GM18867 (cell line): ENCODE measurements at regions not wholly inside any gene's neighbourhood (a gene's known extent, or its start where the extent isn't known, plus 50 kb on each side); places are given as distances from the start of the nearest gene placed in this dataset.
"Not testable (repeated sequence)": the region's sequence is repeated elsewhere in the genome, so short reads cannot be mapped to it uniquely, and the experiment has no call there.

ENCODE experiments used
- ATAC-seq: cut with Tn5 transposase; IDR thresholded peaks from one replicate; pipeline ENCODE4 v1.9.1; 2021; ENCODE audit warnings: mild to moderate bottlenecking, moderate library complexity; ENCODE audit not compliant: unreplicated experiment

DNA sequence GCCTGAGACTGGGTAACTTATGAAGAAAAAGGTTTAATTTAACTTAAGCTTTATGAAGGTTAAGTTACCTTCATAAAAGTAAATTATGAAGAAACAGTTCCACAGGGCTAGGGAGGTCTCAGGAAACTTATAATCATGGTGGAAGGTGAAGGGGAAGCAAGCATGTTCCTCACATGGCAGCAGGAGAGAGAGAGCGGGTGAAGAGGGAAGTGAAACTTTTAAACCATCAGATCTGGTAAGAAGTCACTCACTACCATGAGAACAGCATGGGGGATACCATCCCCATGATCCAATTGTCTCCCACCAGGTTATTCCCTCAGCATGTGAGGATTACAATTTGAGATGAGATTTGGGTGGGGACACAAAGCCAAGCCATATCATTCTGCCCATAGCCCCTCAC lies 944.7 kb upstream of the NDST4 start:
- no peak for ATAC-seq

- ATAC-seq, result no peak
Measured at GRCh38 chr4:116055857-116056827, 942.7 kb upstream of the NDST4 start.

GRCh38 chr4:116027311-116027710 lies 913.9 kb upstream of the NDST4 start:
- no peak for ATAC-seq

DNA sequence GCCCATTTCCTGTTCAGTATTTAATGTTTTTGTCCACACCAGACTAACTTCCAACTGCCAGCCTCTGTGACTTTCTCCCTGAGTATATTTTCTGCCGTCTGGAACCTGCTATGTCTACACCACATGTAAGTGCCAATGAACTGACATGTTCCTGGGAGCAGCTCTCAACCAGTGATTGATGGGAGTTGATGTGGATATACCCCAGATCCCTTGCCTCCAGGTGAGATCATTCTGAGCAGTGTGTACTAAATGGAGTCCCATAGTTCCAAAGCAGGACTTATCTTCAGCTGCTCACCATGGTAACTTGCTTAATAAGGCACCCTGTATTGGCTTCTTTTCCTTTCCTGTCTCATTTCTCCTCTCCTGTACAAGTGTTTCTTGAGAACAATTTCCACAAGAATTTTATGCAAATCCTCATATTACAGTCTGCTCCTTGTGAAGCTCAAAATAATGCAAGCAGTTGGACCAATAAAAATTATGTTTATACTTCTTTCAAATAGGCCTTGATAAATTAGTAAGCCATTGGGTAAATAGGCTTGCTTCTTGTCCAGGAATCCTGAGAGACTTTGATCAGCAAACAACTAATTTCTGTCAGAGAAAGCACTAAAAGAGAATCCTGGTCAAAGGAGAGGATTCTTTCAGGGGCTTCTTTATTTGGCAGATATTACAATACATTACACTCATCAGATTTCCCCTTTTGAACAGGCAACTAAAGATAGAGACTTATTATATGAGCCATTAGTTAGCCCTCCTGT lies 911.7 kb upstream of the NDST4 start:
- no peak for ATAC-seq

DNA sequence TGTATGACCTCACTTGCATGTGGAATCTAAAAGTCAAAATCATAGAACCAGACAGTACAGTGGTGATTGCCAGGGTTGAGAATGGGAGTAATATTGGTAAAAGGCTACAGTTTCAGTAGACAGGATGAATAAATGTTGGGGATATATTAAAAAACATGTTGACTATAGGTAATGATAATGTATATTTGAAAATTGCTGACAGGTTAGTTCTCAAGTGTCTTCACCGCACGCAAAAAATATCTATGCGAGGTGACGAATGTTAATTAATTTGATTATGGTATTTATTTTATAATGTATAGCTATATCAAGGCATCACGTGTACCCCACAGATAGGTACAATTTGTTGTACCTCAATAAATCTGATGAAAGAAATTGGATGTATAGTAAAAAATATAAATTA lies 909.6 kb upstream of the NDST4 start:
- ATAC-seq, result no peak

DNA sequence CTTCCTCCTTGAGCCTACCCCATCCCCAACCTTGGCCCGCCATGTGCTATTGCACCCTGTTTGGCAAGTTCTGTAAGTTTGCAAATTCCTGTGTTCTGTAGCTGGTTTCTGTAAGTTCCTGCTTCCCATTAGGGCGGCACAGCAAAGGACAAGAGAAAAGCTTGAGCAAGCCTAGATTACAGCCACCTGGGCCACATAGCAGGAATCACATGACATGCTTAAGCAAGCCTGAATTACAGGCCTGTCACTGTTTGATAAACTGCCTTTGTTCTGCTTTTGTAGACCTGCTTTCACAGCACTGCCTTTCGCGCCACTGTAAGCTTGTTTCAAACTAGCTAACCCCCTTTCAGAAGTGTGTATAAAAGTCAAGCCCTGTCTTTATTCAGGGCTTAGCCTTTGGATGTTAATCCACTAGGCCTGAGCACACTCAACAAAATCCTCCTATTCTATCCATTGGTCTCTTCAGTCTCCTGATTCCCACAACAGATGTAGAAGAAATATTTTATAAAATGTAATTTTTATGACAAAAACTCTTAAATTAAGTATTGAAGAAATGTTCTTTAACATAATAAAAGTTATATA lies 906.8 kb upstream of the NDST4 start:
- no peak for ATAC-seq

DNA sequence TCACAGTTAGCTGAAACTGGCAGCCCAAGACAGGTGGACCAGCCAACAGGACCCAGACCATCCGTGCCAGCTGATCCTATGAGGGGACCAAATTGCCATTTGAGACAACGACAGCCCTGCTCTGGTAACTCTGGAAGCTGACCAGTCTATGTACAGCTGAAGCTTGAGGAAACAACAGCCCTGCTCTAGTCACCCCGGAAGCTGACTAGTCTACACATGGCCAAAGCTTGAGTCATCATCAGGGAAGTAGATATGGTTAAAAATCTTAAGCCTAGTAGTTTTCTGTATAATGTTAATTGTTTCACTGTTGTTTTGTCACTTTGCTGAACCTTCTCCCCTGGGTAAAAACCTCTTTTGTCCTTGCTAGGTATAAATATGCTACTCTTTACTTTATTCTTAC lies 905.4 kb upstream of the NDST4 start:
- no peak for ATAC-seq

DNA sequence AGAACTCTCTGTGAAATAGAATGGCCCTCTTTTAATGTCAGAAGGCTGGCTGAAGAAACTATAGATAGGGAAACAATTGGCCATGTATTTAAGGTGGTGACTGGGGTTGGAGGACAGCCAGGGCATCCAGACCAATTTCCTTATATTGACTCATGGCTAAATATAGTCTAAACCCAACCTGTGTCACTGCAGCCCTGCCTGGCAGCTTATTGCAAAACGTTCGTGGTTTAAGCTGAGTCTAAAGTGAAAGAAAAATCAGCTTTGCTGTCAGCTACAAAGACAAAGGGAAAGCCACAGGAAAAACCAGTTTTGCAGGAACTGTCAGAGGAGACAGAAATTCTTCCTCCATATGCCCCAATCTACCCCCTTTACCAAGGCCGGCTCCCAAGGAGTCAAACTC lies 902.8 kb upstream of the NDST4 start:
- ATAC-seq, result no peak

GRCh38 chr4:116015549-116015948 lies 902.1 kb upstream of the NDST4 start:
- ATAC-seq, result no peak

- no peak for ATAC-seq
Measured at GRCh38 chr4:116015062-116015461, 901.6 kb upstream of the NDST4 start.

- no peak for ATAC-seq
Measured at GRCh38 chr4:116010923-116011322, 897.5 kb upstream of the NDST4 start.

- ATAC-seq, result no peak
Measured at GRCh38 chr4:116005806-116006088, 892.3 kb upstream of the NDST4 start.

DNA sequence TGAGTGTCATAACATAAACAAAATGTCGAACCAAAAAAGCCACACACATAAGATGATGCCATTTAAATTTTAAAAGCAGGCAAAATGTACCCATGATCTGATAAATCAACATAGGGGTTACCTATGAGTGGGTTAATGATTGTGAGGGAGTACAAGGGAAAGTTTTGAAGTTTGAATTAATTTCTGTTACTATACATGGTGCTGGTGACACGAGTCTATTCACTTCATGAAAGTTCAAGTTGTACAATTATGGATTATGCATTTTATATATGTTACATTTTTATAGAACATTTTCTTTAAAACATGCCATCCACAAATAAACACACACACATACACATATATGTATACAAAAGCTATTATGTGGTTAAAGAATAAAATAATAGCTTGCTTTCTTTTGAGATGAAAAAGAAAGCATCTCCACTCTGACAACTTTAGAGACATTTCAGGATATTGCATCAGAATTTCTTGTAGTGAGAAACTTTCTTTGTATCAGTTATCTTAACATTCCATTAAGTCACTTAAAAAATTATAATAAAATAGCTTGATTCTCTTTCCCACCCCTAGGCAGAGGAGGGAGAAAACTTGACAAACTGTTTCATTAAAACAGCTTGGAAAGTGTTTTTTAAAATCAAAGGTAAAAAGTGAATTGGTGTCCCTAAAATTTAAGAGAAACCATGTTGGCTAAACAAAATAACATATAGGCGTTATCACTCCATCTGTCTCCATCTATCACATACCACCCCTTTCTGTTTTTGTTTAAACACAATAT lies 891.8 kb upstream of the NDST4 start:
- no peak for ATAC-seq

DNA sequence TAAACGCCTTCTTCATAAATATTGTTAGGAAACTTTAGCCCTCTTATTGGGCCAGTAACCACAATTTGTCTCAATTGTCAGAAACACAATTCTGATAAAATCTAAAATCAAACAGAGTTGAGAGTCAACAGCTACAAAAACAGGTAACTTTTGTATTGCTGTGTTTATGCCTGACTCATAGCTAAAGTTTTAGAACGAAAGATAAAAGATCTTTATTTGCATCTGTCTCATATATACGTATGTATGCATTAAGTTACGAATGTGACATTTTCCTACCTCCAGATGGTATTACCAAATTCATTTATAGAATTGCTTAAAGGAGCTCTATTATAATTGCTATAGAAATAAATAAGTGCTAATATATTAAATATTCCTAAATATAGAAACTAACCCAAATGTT lies 887.9 kb upstream of the NDST4 start:
- ATAC-seq, result no peak

GRCh38 chr4:115986573-115986972 lies 873.2 kb upstream of the NDST4 start:
- no peak for ATAC-seq

- ATAC-seq, result not testable (repeated sequence)
Measured at GRCh38 chr4:115975421-115976001, 862.1 kb upstream of the NDST4 start.

- ATAC-seq, result no peak
Measured at GRCh38 chr4:115973768-115974167, 860.3 kb upstream of the NDST4 start.

- ATAC-seq, result no peak
Measured at GRCh38 chr4:115972967-115973366, 859.5 kb upstream of the NDST4 start.

- no peak for ATAC-seq
Measured at GRCh38 chr4:115970859-115971258, 857.4 kb upstream of the NDST4 start.

GRCh38 chr4:115969756-115970155 lies 856.3 kb upstream of the NDST4 start:
- no peak for ATAC-seq

DNA sequence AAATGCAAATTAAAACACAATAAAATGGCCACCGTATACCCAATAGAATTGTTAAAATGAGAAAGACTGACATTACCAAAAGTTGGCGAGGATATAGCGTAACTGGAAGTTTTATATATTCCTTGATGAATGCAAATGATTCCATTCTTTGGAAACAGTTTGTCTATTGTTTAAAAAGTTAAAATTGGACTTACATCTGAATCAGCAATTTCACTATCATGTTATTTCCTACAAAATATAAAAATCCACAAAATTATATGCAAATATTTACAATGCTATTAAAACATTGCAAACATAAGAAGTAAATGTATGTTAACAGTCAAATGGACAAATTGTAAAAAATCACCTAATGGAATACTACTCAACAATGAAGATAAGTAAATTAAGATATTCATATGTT lies 852.2 kb upstream of the NDST4 start:
- ATAC-seq, result no peak
